ENCODE measurements at regions not wholly inside any gene's neighbourhood (a gene's known extent, or its start where the extent isn't known, plus 50 kb on each side); places are given as distances from the start of the nearest gene placed in this dataset.
"Not testable (repeated sequence)": the region's sequence is repeated elsewhere in the genome, so short reads cannot be mapped to it uniquely, and the experiment has no call there.

- no peak for DNase-seq (ENCODE audit: low spot score)
Measured at GRCh38 chr22:44630826-44631225, 71.2 kb upstream of the PRR5 start.

- no peak for DNase-seq (ENCODE audit: low spot score)
Measured at GRCh38 chr22:44628835-44629234, 73.2 kb upstream of the PRR5 start.

- no peak for DNase-seq (ENCODE audit: low spot score)
Measured at GRCh38 chr22:44628273-44628672, 73.7 kb upstream of the PRR5 start.

GRCh38 chr22:44627521-44628139 lies 74.4 kb upstream of the PRR5 start:
- no peak for DNase-seq (ENCODE audit: low spot score)

GRCh38 chr22:44625981-44626687 lies 75.9 kb upstream of the PRR5 start:
- DNase-seq (ENCODE audit: low spot score), result peak; percentile 72

- DNase-seq (ENCODE audit: low spot score), result no peak
Measured at GRCh38 chr22:44625421-44625760, 76.6 kb upstream of the PRR5 start.

GRCh38 chr22:44624689-44625420 lies 77.1 kb upstream of the PRR5 start:
- DNase-seq (ENCODE audit: low spot score), result no peak

GRCh38 chr22:44623771-44624510 lies 78.1 kb upstream of the PRR5 start:
- DNase-seq (ENCODE audit: low spot score), result peak; percentile 66

- DNase-seq (ENCODE audit: low spot score), result no peak
Measured at GRCh38 chr22:44622679-44623078, 79.3 kb upstream of the PRR5 start.

GRCh38 chr22:44622147-44622427 lies 79.9 kb upstream of the PRR5 start:
- DNase-seq (ENCODE audit: low spot score), result no peak

GRCh38 chr22:44621401-44622146 lies 80.4 kb upstream of the PRR5 start:
- DNase-seq (ENCODE audit: low spot score), result no peak

GRCh38 chr22:44620841-44621257 lies 81.2 kb upstream of the PRR5 start:
- no peak for DNase-seq (ENCODE audit: low spot score)

- peak; percentile 68 for DNase-seq (ENCODE audit: low spot score)
Measured at GRCh38 chr22:44620129-44620840, 81.7 kb upstream of the PRR5 start.

GRCh38 chr22:44619560-44620128 lies 82.4 kb upstream of the PRR5 start:
- DNase-seq (ENCODE audit: low spot score), result not testable (repeated sequence)

GRCh38 chr22:44618910-44619309 lies 83.1 kb upstream of the PRR5 start:
- not testable (repeated sequence) for DNase-seq (ENCODE audit: low spot score)

- no peak for DNase-seq (ENCODE audit: low spot score)
Measured at GRCh38 chr22:44618400-44618799, 83.6 kb upstream of the PRR5 start.

- DNase-seq (ENCODE audit: low spot score), result no peak
Measured at GRCh38 chr22:44617828-44618227, 84.2 kb upstream of the PRR5 start.

- DNase-seq (ENCODE audit: low spot score), result no peak
Measured at GRCh38 chr22:44616882-44617655, 84.9 kb upstream of the PRR5 start.

GRCh38 chr22:44616461-44616860 lies 85.5 kb upstream of the PRR5 start:
- DNase-seq (ENCODE audit: low spot score), result no peak

GRCh38 chr22:44615602-44616180 lies 86.3 kb upstream of the PRR5 start:
- no peak for DNase-seq (ENCODE audit: low spot score)

Data from hepatic stellate cell (primary cell).